AG04449 (cell line): ENCODE measurements at regions not wholly inside any gene's neighbourhood (a gene's known extent, or its start where the extent isn't known, plus 50 kb on each side); places are given as distances from the start of the nearest gene placed in this dataset.
"Not testable (repeated sequence)": the region's sequence is repeated elsewhere in the genome, so short reads cannot be mapped to it uniquely, and the experiment has no call there.

Source experiments
- CTCF ChIA-PET: fragments of 350-600 bp; formaldehyde crosslinking; extraction: SDS; loops from one replicate; lab custom pipeline; 2021; ENCODE audit warnings: antibody characterized with exemption; lab: Yijun Ruan, JAX
- POLR2A ChIA-PET: fragments of 400-600, 350-600 bp; formaldehyde crosslinking; extraction: SDS; loops from one replicate; lab custom pipeline; 2020; ENCODE audit warnings: antibody characterized with exemption, inconsistent platforms; lab: Yijun Ruan, JAX
- DNase-seq: peaks from one replicate; pipeline ENCODE4 v3.0.0-alpha.2; 2010; ENCODE audit warnings: low read depth, low spot score
- H3K4me3 ChIP-seq: 2 replicates; pipeline ENCODE4 v1.5.1; 2011; ENCODE audit warnings: low read depth, mild to moderate bottlenecking, control low read depth, low read length
- TF ChIP-seq, protein P1 (sequence below): IDR thresholded peaks from one replicate; pipeline ENCODE4 v1.5.1; 2011; ENCODE audit warnings: mild to moderate bottlenecking, moderate library complexity, low read length, control low read depth, inconsistent platforms; ENCODE audit not compliant: insufficient read depth; ENCODE audit errors: missing control alignments

- ChIA-PET CTCF (interaction anchor here (1.9 kb wide), 1 partner anchor 533 kb away, joined by 6 read pairs; no protein-coding TSS in a partner anchor), POLR2A (no interaction called here)
- TF ChIP-seq, protein P1, sequence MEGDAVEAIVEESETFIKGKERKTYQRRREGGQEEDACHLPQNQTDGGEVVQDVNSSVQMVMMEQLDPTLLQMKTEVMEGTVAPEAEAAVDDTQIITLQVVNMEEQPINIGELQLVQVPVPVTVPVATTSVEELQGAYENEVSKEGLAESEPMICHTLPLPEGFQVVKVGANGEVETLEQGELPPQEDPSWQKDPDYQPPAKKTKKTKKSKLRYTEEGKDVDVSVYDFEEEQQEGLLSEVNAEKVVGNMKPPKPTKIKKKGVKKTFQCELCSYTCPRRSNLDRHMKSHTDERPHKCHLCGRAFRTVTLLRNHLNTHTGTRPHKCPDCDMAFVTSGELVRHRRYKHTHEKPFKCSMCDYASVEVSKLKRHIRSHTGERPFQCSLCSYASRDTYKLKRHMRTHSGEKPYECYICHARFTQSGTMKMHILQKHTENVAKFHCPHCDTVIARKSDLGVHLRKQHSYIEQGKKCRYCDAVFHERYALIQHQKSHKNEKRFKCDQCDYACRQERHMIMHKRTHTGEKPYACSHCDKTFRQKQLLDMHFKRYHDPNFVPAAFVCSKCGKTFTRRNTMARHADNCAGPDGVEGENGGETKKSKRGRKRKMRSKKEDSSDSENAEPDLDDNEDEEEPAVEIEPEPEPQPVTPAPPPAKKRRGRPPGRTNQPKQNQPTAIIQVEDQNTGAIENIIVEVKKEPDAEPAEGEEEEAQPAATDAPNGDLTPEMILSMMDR = no peak
- H3K4me3 ChIP-seq = no peak overlapping the region
- DNase-seq = no peak
Measured at GRCh38 chr6:54519161-54519560, 210.9 kb downstream of the TINAG start.

DNA sequence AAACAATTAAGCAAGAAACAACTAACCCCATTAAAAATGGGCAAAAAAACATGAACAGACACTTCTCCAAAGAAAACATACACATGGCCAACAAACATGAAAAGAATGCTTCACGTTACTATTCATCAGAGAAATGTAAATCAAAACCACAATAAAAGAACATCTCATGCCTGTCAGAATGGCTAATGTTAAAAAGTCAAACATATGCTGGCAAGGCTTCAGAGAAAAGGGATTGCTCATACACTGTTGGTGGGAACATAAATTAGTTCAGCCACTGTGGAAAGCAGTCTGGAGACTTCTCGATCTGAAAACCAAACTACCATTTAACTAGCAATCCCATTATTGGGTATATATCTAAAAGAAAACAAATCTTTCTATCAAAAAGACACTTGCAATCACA is 217.5 kb downstream of the TINAG start:
- DNase-seq = peak; percentile 7
- ChIA-PET CTCF (no interaction called here), POLR2A (no interaction called here)
- TF ChIP-seq, protein P1 = no peak
- no peak overlapping the region for H3K4me3 ChIP-seq

DNA sequence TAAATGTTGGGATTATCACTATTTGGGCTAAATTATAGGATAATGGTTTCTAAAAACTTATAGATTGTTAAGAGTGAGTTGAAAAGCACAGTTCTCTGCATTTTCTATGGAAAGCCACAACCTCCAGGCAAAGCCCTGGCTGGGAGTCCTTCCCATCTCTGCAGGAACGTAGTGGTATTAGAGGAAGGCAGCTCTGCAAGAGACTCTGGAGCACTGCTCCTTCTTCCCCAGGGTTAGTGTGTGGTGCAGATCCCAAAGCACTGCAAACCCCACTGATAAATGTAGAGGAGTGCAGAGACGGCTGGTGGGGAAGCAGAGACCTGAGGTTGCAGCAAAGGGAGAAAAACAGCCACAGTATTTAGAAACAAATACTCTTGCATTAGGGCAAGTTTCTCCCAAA is 225.3 kb downstream of the TINAG start:
- DNase-seq = no peak
- no peak overlapping the region for H3K4me3 ChIP-seq
- ChIA-PET POLR2A (no interaction called here), CTCF (interaction anchor here (1.4 kb wide), 1 partner anchor 10 kb away, joined by 4 read pairs; no protein-coding TSS in a partner anchor)
- TF ChIP-seq, protein P1 = no peak

DNA sequence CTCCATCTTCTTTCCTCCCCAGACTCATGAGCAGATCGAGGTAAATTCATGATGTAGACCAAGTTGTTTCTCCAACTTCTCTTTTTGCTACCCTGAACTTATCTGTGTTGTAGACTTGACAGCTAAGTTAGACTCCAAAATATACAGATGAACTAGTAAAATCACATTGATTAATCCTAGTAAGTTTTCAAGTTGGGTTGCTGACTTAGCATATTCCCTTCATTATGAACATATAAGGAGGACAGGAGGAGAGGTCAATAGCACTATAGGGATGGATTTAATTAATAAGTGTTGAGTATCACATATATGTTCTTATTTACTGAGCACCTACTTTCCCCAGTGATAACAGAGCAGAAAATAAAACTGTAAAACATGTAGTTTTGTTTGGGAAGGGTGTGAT is 227.3 kb downstream of the TINAG start:
- ChIA-PET POLR2A (no interaction called here), CTCF (no interaction called here)
- TF ChIP-seq, protein P1 = no peak
- no peak overlapping the region for H3K4me3 ChIP-seq
- no peak for DNase-seq

DNA sequence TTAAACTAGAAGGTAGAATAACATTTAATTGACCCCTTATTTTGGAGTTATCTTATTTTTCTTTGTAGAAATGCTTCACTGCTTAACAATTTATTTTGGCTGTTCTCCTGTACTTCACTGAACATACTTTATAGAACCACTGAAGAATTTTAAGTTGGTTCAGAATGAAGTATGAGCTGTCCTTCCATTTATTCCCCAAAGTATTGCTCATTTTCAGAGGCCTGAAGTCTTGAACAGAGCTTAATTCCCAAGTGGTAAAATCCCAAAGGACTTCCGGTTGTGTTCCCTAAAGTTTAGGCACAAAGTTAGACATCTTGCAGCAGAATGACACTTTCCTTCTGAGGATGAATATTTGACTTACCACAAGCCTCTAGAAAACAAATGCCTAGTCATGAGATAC is 233.3 kb downstream of the TINAG start:
- POLR2A ChIA-PET = no interaction called here
- no peak overlapping the region for H3K4me3 ChIP-seq
- CTCF ChIA-PET = no interaction called here
- TF ChIP-seq, protein P1 = no peak
- DNase-seq = peak; percentile 21

GRCh38 chr6:54559136-54559535 is 250.9 kb downstream of the TINAG start:
- ChIA-PET CTCF (no interaction called here), POLR2A (no interaction called here)
- H3K4me3 ChIP-seq = no peak overlapping the region
- no peak for DNase-seq
- TF ChIP-seq, protein P1 = no peak

- POLR2A ChIA-PET, H3K4me3 ChIP-seq, DNase-seq: not testable (repeated sequence)
- CTCF ChIA-PET = interaction anchor here (0.9 kb wide), 1 partner anchor 11 kb away, joined by 3 read pairs; no protein-coding TSS in a partner anchor
Measured at GRCh38 chr6:54564188-54564587, 255.9 kb downstream of the TINAG start.
